NB4 (cell line): ENCODE measurements at regions not wholly inside any gene's neighbourhood (a gene's known extent, or its start where the extent isn't known, plus 50 kb on each side); places are given as distances from the start of the nearest gene placed in this dataset.

Experiments
- DNase-seq: peaks from one replicate; pipeline ENCODE4 v3.0.0; 2010; ENCODE audit warnings: low read depth
- H3K4me3 ChIP-seq: one replicate; pipeline ENCODE4 v1.5.1; 2011; ENCODE audit warnings: mild to moderate bottlenecking, low read depth, low read length, moderate library complexity
- MYC ChIP-seq: IDR thresholded peaks from 2 replicates; pipeline ENCODE4 v1.6.1; 2011; ENCODE audit warnings: low read depth, low read length
- POLR2A ChIP-seq: IDR thresholded peaks from 2 replicates; pipeline ENCODE4 v1.6.1; 2011; ENCODE audit warnings: mild to moderate bottlenecking; ENCODE audit not compliant: insufficient read length; ENCODE audit errors: extremely low read depth
- TF ChIP-seq, protein P1 (sequence below): IDR thresholded peaks from 2 replicates; pipeline ENCODE4 v1.6.1; 2011; ENCODE audit warnings: low read depth, low read length
- TF ChIP-seq, protein P2 (sequence below): IDR thresholded peaks from one replicate; pipeline ENCODE4 v1.5.1; 2012; ENCODE audit warnings: low read depth, low read length

DNA sequence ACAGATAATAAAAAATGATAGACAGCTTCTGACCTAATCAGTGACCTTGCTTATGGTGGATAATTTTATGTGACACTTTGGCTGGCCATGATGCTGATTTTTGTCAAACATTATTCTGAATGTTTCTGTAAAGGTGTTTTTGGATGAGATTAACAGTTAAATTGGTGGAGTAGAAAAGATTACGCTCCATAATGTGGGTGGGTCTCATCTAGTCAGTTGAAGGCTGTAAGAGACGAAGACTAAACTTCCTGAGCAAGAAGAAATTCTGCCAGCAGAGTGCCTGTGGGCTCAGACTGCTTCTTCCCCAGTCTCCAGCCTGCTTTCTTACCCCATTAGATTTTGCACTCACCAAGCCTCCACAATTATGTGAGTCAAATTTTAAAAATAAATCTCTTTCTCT lies 214.9 kb upstream of the ITGA4 start:
- H3K4me3 ChIP-seq = no peak overlapping the region
- no peak for DNase-seq
- TF ChIP-seq POLR2A = no peak
- TF ChIP-seq, protein P1, sequence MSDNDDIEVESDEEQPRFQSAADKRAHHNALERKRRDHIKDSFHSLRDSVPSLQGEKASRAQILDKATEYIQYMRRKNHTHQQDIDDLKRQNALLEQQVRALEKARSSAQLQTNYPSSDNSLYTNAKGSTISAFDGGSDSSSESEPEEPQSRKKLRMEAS = no peak
- no peak for TF ChIP-seq MYC
- TF ChIP-seq, protein P2, sequence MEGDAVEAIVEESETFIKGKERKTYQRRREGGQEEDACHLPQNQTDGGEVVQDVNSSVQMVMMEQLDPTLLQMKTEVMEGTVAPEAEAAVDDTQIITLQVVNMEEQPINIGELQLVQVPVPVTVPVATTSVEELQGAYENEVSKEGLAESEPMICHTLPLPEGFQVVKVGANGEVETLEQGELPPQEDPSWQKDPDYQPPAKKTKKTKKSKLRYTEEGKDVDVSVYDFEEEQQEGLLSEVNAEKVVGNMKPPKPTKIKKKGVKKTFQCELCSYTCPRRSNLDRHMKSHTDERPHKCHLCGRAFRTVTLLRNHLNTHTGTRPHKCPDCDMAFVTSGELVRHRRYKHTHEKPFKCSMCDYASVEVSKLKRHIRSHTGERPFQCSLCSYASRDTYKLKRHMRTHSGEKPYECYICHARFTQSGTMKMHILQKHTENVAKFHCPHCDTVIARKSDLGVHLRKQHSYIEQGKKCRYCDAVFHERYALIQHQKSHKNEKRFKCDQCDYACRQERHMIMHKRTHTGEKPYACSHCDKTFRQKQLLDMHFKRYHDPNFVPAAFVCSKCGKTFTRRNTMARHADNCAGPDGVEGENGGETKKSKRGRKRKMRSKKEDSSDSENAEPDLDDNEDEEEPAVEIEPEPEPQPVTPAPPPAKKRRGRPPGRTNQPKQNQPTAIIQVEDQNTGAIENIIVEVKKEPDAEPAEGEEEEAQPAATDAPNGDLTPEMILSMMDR = no peak

DNA sequence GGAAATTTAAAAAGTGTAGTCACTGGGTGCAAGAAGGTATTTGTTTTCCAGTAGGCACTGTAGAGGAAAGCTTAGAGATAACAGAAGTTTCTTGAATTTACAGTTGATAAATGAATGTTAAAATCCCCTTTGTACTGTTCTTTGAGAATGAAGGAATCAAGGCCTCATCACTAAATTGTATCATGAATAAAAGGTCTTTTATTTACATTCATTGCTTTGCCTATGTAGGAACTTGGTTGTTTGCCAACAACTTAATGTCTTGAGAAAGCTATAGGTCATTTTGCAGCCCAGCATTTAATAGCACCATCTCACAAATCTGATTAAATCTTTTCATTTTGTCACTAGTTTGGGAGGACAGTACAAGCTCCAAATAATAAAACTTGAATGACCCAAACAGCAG lies 213.9 kb upstream of the ITGA4 start:
- no peak for TF ChIP-seq POLR2A
- TF ChIP-seq, protein P2 = no peak
- TF ChIP-seq MYC = no peak
- TF ChIP-seq, protein P1 = no peak
- H3K4me3 ChIP-seq = no peak overlapping the region
- no peak for DNase-seq

DNA sequence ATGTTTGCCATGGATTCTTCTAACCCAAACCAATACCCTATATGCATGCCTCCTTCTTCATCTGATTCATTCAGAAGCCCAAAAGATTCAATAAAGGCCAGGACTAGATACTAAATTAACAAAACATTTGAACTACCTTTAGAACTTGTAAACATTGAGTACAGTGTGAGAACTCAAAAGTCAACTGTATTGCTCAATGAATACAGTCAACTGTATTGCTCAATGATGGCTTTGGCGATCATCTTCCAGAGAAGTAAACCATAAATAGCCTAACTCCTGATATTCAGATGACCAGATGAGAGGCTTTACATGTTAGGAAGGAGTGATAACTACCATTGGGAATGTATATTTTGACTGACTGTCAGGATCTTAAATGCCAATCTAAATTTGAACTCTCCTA lies 206.5 kb upstream of the ITGA4 start:
- H3K4me3 ChIP-seq = no peak overlapping the region
- TF ChIP-seq POLR2A = no peak
- no peak for TF ChIP-seq MYC
- TF ChIP-seq, protein P2 = no peak
- TF ChIP-seq, protein P1 = no peak
- DNase-seq = peak; percentile 58

DNA sequence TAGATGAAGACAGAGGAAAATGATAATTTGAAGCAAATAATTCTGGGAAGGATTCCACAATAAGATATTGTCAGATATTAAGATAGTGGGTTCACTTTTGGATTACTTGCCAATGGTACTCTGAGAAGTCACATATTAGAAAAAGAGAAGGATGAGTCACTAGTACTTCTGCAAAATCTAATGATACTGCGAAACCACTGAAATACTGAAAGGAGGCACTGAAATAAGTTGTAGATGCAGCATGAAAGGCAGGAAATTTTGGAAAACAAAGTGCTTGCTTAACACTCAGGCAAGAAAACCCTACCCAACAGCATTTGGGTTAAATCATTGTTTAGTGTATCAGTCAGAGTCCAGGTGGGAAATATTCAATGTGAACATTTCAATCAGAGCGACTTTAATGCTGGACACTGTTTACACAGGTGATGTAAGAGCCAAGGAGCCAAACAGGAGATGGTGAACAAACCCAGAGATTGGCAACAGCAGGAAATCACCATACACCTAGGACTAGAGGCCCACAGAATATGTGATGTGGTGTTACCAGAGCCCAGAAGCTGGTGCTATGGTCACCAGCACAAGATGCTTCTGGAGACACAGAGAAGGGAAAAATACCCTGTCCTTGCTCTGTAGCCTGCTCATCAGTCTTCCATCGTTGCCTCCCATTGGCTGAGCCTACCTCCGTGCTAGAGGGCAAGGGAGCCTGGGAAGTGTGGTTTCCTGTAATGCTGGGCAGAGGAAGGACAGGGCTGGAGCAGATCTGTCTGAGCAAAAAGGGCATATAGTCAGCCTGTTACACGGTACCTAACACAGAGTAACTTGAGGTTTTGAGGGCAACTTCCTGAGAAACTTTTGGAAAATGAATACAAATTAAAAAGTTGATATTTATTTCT lies 204.7 kb upstream of the ITGA4 start:
- H3K4me3 ChIP-seq = no peak overlapping the region
- DNase-seq = peak; percentile 70
- TF ChIP-seq MYC (no peak), POLR2A (no peak)
- TF ChIP-seq, protein P1 = no peak
- TF ChIP-seq, protein P2 = no peak

DNA sequence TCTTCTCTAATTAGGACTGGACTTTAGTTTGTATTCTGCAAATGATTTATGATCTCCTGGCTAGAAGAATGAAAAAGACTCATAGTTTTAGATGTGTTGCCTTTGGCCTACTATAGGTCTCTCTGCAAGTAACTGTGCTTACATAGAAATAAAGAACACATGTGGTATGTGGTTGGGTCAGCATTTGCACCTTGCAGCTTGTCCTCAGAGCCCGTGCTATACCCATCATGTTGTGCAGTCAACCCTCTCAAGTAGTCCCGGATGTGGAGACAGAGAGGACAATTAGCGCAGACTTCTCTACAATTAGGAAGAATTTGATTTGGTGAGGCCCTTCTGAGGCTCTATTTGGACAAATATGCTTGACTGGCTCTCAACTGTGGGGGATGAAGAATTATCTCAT lies 203.7 kb upstream of the ITGA4 start:
- TF ChIP-seq MYC = no peak
- TF ChIP-seq, protein P2 = no peak
- TF ChIP-seq, protein P1 = no peak
- no peak for DNase-seq
- no peak overlapping the region for H3K4me3 ChIP-seq
